GM18907 (cell line): ENCODE measurements at regions not wholly inside any gene's neighbourhood (a gene's known extent, or its start where the extent isn't known, plus 50 kb on each side); places are given as distances from the start of the nearest gene placed in this dataset.

Experiments
- ATAC-seq: cut with Tn5 transposase; IDR thresholded peaks from one replicate; pipeline ENCODE4 v1.9.1; 2021; ENCODE audit warnings: mild to moderate bottlenecking, moderate library complexity; ENCODE audit not compliant: unreplicated experiment

- no peak for ATAC-seq
Observed at GRCh38 chr2:187139469-187139868, 290.5 kb upstream of the ZSWIM2 start.

GRCh38 chr2:187138265-187138664, 289.3 kb upstream of the ZSWIM2 start:
- ATAC-seq: peak; percentile 66

- ATAC-seq: no peak
Observed at GRCh38 chr2:187136646-187137045, 287.7 kb upstream of the ZSWIM2 start.

GRCh38 chr2:187134306-187134705, 285.3 kb upstream of the ZSWIM2 start:
- no peak for ATAC-seq

- ATAC-seq: no peak
Observed at GRCh38 chr2:187129868-187130267, 280.9 kb upstream of the ZSWIM2 start.

- no peak for ATAC-seq
Observed at GRCh38 chr2:187129306-187129705, 280.3 kb upstream of the ZSWIM2 start.

GRCh38 chr2:187126247-187127005, 277.5 kb upstream of the ZSWIM2 start:
- no peak for ATAC-seq

- ATAC-seq: no peak
Observed at GRCh38 chr2:187125318-187125717, 276.3 kb upstream of the ZSWIM2 start.

GRCh38 chr2:187124529-187124928, 275.6 kb upstream of the ZSWIM2 start:
- no peak for ATAC-seq

- ATAC-seq: no peak
Observed at GRCh38 chr2:187118331-187119099, 269.5 kb upstream of the ZSWIM2 start.

GRCh38 chr2:187117483-187117882, 268.5 kb upstream of the ZSWIM2 start:
- ATAC-seq: no peak

GRCh38 chr2:187115627-187116026, 266.7 kb upstream of the ZSWIM2 start:
- ATAC-seq: no peak

GRCh38 chr2:187107001-187107400, 258.0 kb upstream of the ZSWIM2 start:
- no peak for ATAC-seq

GRCh38 chr2:187105218-187105617, 256.2 kb upstream of the ZSWIM2 start:
- ATAC-seq: no peak

- no peak for ATAC-seq
Observed at GRCh38 chr2:187102381-187102780, 253.4 kb upstream of the ZSWIM2 start.

- no peak for ATAC-seq
Observed at GRCh38 chr2:187098154-187098553, 249.2 kb upstream of the ZSWIM2 start.

- no peak for ATAC-seq
Observed at GRCh38 chr2:187093771-187094412, 244.9 kb upstream of the ZSWIM2 start.

- no peak for ATAC-seq
Observed at GRCh38 chr2:187091664-187092063, 242.7 kb upstream of the ZSWIM2 start.

GRCh38 chr2:187084524-187084923, 235.6 kb upstream of the ZSWIM2 start:
- no peak for ATAC-seq

GRCh38 chr2:187081461-187081860, 232.5 kb upstream of the ZSWIM2 start:
- ATAC-seq: no peak

- ATAC-seq: no peak
Observed at GRCh38 chr2:187079901-187080300, 230.9 kb upstream of the ZSWIM2 start.

GRCh38 chr2:187078297-187078696, 229.3 kb upstream of the ZSWIM2 start:
- ATAC-seq: no peak
